HEK293 (cell line): ENCODE measurements at regions not wholly inside any gene's neighbourhood (a gene's known extent, or its start where the extent isn't known, plus 50 kb on each side); places are given as distances from the start of the nearest gene placed in this dataset.

ENCODE experiments used
- CTCF ChIP-seq: fragments of 450-650 bp; formaldehyde crosslinking; IDR thresholded peaks from 2 replicates; pipeline ENCODE4 v1.5.1; 2016; ENCODE audit warnings: missing biosample characterization, missing genetic modification characterization
- MYNN ChIP-seq: fragments of 450-650 bp; formaldehyde crosslinking; IDR thresholded peaks from 2 replicates; pipeline ENCODE4 v1.5.1; 2016; ENCODE audit warnings: missing biosample characterization, missing genetic modification characterization, borderline replicate concordance
- PBX3 ChIP-seq: sonication (generic); formaldehyde crosslinking; IDR thresholded peaks from 2 replicates; pipeline ENCODE4 v1.8.1; 2022; ENCODE audit warnings: mild to moderate bottlenecking, moderate library complexity, missing genetic modification reagents
- SETDB1 ChIP-seq: IDR thresholded peaks from one replicate; pipeline ENCODE4 v1.6.1; 2017; ENCODE audit warnings: mild to moderate bottlenecking, low read length, moderate library complexity, mixed read lengths; ENCODE audit not compliant: insufficient read length
- ZFP3 ChIP-seq: fragments of 450-650 bp; formaldehyde crosslinking; IDR thresholded peaks from 2 replicates; pipeline ENCODE4 v1.5.1; 2016; ENCODE audit warnings: low read depth, missing biosample characterization, missing genetic modification characterization
- ZNF23 ChIP-seq: fragments of 450-650 bp; formaldehyde crosslinking; IDR thresholded peaks from 2 replicates; pipeline ENCODE4 v1.5.1; 2016; ENCODE audit warnings: missing biosample characterization, missing genetic modification characterization, borderline replicate concordance
- ZNF596 ChIP-seq: fragments of 450-650 bp; IDR thresholded peaks from 2 replicates; pipeline ENCODE4 v1.5.0; 2018; ENCODE audit warnings: missing biosample characterization, mild to moderate bottlenecking, missing genetic modification characterization, moderate library complexity
- ZNF776 ChIP-seq: fragments of 450-650 bp; formaldehyde crosslinking; IDR thresholded peaks from 2 replicates; pipeline ENCODE4 v1.5.0; 2017; ENCODE audit warnings: missing biosample characterization, missing genetic modification characterization, borderline replicate concordance

GRCh38 chr5:113673041-113673440 is 159.5 kb downstream of the YTHDC2 start:
- TF ChIP-seq CTCF (no peak), ZNF23 (tag by site-specific recombination) (no peak), ZNF776 (tag by site-specific recombination) (no peak), PBX3 (CRISPR knock-in tag) (no peak), SETDB1 (no peak), ZFP3 (tag by site-specific recombination) (no peak), MYNN (tag by site-specific recombination) (no peak), ZNF596 (tag by site-specific recombination) (no peak)
